GM18498 (cell line): ENCODE measurements at regions not wholly inside any gene's neighbourhood (a gene's known extent, or its start where the extent isn't known, plus 50 kb on each side); places are given as distances from the start of the nearest gene placed in this dataset.
A peak's percentile ranks its signal among the peaks of the same experiment; 100 is the strongest.

Experiments
- ATAC-seq: cut with Tn5 transposase; IDR thresholded peaks from one replicate; pipeline ENCODE4 v1.9.1; 2021; ENCODE audit warnings: mild to moderate bottlenecking, moderate library complexity; ENCODE audit not compliant: unreplicated experiment

DNA sequence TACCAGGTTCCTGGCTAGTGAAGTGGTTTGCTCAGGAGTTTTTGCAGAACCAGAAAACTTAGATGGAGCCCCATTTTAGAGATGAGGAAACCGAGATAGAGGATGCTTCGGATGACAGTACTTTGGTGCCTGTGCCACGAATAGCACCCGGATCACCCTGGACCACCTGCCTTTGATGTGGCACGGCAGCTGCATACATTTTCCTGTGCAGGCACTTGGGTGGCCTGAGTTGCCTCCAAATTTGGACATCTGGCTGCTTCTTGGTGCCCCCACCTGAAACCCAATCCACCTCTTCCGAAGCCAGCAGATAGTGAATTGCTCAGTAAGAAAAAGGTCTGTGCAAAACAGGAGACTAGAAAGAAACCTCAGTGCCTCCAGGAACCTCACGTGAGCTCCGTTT is 140.6 kb upstream of the ID2 start:
- ATAC-seq: no peak

DNA sequence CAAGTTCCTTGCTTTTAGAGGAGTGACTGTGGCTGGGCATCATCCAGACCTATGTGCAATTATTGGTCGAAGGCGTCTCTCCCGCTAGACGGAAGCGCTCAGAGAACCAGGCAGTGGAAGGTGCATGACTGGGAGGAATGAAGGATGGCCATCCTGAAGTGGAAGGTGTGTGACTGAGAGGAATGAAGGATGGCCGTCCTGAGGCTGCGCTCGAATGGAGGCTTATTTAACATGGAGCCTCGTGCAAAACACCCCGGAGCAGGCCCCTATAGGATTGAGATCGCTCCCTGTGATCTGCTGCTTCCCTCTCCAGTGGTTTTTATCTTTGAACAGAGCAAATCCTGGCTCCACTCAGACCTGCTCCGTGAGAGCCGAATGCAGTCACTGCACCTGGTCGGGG is 140.2 kb upstream of the ID2 start:
- ATAC-seq: no peak

DNA sequence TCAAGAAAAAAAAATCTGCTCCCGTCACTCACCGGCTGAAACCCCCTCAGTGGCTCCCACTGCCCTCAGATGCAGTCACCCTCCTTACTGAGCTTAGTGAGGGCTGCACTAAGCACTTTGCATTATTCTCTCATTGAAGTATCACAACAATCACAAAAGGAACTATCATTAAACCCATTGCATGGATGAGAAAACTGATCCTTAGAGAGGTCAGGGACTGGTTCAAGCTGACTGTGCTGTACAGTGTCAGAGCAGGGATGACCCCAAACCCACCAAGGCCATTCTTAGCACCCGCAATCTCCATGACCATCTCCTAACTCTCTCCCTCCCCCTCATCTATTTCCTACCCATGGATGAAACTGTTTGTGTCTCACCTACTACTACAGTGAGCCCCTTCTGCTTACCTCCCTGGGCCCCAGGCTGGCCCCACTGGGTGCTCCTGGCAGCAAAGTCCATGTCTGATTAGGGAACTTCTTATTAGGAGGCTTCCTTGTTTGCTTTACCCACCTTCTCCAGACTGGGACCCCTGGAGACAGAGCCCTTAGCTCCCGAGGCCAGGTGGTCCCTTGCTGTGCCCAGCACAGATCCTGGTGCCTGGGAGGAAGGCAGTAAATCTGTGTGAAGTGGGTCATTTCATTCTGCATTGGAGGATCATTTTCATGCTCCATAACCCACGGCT is 139.3 kb upstream of the ID2 start:
- ATAC-seq: no peak

DNA sequence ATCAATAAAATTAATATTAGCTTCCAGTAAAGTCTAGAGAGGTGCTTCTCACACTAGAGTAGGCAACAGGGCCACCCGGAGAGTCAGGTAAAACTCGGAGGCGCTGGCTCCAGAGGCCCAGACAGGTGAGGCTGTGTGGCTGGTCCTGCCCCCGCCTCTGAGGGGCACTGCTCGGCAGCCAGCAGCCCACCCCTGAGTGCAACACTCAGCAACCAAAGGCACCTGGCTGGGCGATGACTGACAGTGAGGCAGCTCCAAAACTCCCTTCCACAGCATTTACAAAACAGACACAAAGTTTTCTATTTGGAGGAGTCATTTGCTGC is 138.8 kb upstream of the ID2 start:
- peak; percentile 18 for ATAC-seq

DNA sequence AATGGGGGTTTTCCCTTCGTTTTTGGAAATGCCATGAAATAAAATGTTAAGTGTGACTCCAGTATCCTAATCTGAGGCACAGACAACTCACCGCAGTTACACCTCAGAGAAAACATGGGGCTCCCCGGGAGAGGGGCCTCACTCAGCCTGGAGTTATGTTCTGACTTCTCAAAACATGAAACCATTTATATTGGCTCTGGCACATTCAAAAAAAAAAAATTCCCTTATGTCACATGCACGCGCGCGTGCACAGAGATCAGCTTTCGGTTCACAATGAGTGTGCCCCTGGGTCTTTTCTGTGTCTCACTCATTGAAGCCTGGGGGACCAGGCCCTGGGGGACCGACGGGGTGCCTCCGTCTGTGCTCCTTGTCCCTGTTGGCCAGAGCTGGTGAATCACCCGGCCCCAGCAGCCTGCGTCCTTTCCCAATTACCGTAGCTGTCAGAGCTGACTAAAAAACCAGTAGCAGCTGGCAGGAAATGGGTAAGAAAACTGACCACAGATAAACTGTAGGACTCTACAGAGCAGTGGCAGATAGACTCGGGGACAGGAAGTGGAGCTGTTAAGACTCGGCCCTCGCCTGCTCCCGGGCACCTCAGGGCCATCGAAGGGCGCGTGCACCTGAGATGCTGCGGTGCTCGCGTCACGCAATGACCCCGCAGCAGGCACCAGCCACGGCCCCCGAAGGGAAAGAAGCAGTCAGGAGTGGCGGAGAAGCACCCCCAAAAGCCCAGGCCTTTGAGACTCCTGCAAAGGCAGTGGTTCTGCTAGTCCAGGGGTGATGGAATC is 138.3 kb upstream of the ID2 start:
- ATAC-seq: peak; percentile 77

DNA sequence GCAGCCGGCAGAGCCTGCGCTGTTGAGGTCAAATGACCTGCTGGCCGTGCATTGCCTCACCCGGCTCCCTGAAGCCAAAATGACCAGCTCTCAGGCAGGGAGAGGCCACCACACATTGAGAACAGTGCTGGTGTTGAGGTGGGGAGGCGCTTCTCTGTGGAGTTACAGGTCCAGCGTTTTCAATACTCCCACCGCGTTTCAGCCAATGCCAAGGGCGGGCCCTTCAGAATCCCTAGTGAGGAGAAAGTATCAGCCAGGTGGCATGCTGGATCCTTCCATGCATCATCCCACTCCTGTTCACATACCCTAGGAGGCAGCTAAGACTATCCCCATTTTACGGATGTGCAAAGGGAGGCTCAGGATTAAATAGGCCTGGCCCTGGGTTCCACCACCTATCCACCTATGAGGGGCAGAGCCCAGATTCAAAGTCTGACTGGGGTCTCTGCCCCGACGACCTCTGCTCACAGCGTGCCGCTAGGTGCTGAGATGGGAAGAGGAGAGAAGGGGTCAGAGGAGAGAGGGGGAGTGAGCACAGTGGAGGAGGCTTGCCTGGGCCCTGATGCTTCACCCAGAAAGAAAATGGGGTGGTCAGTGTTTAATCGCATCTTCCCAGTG is 137.6 kb upstream of the ID2 start:
- ATAC-seq: no peak

DNA sequence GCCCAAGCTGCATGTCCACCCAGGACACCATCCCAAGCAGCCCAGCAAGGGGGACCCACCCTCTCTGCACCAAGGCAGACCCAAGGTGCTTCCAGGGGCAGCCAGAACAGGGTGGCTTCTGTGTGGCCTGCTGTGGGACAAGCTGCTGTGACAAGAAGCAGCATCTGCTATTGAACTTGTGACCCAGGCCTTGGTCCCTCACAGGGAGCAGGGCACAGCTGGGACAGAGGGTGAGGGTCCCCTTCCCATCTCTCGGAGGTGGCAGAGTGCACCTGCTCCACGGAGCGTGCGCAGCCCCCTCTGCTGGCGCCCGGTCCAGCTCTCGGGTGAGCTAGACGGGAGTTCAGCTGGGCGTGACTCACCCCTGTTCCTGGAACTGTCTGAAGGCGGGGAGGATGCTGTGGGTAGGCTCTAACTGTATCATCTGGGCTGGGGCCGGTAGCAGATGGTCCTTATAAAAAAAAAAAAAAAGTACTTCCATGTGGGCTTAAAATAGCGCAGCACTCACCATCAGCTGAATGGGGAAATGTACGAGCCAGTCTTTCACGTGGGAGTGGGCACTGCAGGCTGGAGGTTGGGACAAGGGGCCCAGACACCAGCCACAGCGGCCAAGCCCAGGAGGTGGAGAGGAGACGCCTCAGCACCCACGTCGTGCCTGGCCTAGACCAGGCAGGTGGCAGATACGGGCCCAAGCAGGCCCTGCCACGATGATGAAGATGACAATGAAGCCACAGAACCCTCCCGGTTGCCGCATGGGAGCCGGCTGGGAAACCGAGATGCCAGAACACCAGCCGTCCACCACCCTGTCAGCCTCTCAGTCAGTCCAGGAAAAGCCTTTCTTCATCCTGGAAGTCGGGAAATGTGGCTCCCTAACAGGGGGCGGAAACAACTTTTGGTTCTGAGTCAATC is 136.8 kb upstream of the ID2 start:
- peak; percentile 52 for ATAC-seq

DNA sequence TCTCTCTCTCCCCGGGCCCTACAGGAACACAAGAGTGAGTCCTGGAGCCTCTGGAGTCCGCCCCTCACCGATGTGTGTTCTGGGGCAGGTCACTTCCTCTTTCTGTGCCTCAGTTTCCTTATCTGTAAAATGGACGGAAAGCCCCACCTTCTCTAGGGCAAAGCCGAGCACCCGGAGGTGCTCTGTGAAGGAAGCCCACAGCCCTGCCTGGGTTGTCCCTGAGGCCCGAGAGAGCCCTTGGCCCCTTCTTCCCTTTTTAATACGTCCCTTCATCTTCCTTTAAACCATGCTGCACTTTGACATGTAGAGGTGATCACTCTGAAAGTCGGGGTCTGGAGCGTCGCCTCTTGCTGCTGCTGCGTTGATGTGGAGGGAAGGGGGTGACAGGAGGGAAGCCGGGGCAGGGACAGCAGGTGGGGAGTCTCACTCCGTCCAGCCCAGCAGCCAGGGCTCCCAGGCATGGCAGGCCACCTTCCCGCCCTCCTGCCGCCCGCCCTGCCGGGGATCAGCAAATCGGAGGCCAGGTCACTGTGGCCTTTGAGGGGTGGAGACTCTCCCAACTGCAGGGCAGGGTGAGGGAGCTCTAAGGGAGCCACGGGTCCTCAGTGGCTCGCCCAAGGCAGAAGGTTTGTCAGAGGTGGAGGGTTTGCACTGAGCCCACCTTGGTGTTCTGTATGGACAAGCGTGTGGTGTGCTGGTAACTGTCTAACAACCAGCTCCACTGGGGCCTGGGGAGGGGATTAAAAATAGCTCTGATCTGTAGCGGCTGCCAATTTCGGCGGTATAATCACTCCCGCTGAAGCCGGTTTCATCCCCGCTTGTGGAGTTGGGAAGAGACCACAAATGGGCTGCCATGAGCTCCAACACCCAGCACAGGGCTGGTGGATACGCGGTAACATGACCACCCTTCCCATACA is 135.9 kb upstream of the ID2 start:
- ATAC-seq: no peak

DNA sequence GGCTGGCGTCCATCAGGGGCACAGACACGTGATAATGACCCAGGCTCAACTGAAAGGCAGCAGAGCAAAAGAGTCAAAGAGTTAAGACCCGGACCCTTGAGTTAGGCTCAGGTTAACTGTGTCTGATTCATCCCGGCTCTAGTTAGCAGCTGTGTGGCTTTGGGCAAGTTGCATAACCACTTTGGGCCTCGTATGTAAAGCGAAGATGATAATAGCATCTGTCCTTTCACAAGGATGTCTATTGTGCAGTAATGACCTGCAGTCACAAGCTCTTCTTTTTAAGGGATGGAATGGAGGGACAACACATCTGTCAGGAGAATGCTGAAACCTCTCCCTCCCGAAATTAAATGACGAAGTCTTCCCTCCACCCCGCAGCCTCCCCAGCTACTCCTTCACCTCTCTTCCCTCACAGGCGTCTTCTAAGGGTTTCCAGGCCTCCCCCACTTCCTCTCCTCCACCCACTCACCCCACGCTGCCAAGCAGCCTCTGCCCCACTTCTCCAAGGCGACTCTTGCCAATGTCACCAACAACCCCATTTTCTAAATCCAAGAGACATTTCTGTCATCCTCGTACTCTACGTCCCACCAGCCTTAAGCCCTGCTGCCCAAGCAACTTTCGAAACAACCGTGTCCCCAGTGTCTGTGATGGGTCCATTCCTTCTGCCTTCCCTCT is 135.1 kb upstream of the ID2 start:
- ATAC-seq: no peak

DNA sequence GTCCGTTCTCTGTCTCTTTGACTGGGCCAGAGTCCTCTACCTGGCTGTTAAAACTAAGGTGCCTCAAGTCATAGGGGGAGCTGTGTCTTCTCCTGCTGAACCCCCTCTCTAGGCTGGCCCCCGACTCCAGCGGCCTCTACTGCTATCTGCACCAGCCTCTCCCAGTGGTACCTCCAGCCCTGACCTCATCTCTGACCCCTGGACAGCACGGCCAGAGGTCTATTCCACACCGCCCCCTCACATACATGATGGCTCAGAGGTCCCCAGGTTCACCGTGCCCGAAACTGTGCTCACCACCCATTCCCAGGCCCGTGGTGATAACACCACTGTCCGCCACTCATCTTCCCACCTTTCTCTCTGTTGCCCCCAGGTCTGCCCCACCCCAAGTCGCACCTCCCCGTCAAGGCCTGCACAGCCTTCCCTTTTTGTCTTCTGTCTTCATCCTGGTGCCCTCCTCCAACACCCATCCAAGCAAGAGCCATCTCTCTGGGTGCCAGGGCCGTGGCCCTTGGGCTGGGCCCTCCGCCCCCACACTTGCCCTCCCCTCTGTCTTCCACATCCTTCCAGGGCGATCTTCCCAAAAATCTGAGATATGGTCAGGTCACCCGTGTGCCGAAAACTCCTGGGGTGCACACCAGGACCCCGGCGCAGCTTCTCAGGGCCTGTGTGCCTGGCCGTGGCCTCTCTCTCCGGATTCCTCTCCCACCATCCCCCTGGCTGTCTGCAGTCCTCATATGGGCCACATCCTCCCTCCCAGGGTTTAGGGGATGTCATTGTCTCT is 134.4 kb upstream of the ID2 start:
- no peak for ATAC-seq

DNA sequence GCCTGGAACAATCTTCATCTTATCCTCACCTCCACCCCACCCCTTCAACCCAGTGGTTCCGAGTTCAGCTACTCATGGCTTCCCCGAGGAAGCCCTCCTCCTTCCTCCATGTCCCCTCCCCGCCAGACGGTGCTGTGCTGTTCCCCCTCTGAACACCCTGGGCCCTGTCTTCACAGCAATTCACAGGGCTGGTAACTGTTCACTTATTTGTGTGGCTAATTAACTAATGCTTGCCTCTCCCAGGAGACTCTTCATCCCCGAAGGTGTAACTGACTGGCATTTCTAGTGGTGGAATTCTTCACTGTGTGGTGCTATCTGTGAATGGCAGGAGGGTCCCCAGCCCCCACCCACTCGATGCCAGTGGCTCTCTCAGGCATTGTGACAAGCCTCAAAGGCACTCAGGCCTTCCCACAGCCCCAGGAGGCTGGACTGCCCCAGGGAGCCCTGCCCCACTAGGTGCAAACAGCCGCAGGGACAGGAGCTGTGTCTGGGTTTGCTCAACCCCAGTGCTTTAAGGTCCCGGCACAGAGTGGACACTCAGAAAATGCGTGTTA is 133.7 kb upstream of the ID2 start:
- no peak for ATAC-seq

DNA sequence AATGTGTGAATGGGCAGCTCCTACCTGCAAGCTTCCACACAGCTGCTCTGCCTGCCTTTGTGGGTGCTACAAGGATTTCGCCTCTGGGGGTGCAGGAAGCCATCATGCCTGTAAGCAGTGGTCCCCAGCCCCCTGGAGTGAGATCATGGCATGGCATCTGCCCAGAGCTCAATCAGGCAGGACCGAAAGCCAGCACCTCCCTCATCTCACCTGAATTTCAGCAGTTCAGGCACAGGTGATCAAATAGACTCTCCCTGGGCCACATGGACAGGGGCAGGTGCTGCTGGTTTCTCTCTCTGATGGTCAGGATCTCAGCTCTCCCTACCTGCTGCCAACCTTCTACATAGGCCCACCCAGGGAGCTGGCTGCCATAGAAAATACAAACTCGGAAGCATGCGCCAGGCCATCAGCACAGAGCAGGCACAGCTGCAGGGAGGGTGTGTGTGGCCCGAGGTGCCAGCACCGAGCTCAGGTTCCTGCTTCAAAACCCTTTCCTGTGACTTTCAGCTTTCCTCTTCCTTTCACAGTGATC is 133.2 kb upstream of the ID2 start:
- ATAC-seq: no peak

DNA sequence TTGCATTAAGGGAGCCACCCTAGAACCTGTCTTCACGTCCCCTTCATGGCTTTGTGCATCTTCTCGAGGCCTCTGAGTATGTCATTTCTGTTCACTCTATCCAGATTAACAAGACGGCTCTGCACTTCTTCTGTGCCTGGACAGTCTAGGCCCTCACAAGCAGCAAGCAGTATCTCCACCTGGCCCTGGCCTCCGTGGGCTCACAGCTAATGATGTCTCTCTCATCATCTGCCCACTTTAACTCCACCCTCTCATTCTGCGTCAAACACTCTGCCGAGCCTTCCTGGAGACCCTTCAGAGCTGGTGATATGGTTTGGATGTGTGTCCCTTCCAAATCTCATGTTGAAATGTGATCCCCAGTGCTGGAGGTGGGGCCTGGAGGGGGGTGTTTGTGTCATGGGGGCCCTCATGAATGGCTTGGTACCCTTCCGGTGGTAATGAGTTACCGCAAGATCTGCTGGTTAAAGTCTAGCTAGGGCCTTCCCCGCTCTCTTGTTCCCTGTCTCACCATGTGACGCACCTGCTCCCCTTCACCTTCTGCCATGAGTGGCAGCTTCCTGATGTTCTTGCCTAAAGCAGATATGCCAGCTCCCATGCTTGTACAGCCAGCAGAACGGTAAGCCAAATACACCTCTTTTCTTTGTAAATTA is 132.5 kb upstream of the ID2 start:
- ATAC-seq: no peak

DNA sequence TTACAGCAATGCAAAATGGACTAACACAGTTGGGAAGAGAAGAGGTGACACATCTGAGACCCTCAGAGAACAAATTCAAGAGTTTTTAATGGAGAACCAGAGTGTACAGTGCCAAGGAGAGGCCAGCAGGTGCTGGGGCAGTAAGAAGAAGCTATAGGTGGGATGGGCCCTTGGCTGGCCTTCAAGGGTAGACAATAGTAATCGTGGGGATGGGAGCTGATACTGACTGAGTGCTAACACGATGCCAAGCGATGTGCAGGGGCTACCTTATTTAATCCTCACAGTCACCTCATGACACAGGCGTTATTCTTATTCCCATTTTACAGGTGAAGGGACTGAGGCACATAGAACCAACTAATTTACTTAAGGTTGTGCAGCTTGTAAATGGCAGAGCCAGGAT is 131.9 kb upstream of the ID2 start:
- ATAC-seq: no peak

DNA sequence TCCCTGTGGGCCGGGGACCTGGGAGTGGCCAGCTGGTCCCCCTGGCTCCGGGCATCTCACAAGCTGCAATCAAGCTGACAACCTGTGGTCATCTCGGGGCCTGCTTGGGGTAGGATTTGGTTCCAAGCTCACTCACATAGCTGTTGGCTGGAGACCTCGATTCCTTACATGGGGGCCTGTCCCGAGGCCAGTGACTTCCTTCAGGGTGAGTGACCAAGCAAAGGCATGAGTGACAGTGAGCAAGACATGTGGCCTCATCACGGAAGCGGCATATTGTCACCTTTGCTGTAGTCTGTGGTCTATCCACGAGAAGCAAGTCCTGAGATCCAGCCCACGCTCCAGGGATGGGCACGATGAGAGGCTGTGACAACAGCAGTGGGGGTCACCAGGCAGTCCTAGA is 131.4 kb upstream of the ID2 start:
- ATAC-seq: no peak

DNA sequence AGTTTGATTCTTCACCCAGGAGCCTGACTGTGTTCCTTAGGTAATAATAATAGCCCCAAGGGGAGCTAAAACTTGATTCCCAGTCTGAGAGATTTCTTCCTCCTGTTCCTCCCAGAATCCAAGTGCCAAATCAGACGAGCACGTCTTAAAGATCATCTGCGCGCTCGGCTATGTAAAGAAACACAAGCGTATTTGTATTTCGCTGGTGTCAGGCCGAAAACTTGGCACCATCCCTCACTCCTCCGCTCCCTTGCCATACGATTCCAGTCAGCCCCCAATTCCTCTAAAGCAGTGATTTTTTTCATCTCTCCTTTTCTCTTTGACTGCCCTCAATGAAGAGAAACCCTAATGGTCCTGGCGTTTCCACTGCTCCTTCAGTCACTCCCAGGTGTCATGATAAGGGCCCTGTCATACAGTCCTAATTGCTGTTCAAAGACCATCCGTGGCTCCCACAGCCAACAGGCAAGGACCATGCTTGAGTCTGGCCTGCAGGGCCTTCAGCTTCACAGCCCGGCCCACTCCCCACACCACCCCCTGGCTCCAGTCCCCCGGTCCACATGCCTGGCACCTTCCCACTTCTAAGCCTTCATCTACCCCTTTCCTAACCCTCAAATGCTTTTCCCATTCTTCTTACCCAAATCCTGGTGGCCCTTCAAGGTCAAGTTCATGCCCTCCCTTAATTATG is 130.8 kb upstream of the ID2 start:
- no peak for ATAC-seq

DNA sequence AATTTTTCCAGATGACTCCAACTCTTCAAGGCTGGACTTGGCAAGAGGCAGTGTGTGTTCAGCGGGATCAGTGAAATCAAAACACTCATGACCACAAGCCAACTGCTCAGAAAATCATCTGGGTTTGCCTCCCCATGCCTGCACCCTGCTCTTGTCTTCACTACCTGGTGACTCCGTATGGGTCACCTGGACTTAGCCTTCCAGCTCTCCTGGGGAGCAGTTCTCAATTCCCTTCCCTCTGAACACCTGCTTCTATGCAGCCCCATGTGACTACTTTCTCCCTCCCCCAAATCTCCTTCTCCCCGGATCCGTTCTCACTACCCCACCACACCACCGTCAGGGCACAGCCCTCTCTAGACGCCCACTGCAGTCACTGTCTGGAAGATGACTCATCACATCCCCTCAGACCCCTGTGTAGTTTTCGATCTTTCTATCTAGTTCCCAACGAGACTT is 130.2 kb upstream of the ID2 start:
- ATAC-seq: peak; percentile 66
